ENCODE measurements at regions not wholly inside any gene's neighbourhood (a gene's known extent, or its start where the extent isn't known, plus 50 kb on each side); places are given as distances from the start of the nearest gene placed in this dataset.
"Not testable (repeated sequence)": the region's sequence is repeated elsewhere in the genome, so short reads cannot be mapped to it uniquely, and the experiment has no call there.

GRCh38 chr11:87764075-87764474, 411.2 kb downstream of the RAB38 start:
- TF ChIP-seq BACH2 (CRISPR knock-in tag; IDR thresholded peaks at IDR 0.05; ENCODE audit: borderline replicate concordance); ZC3H10 (CRISPR knock-in tag; IDR thresholded peaks at IDR 0.05); ZNF70 (CRISPR knock-in tag; IDR thresholded peaks at IDR 0.05); RARB (CRISPR knock-in tag; IDR thresholded peaks at IDR 0.05); ESRRG (CRISPR knock-in tag; IDR thresholded peaks at IDR 0.05); SNAI2 (CRISPR knock-in tag; IDR thresholded peaks at IDR 0.05); PPARA (CRISPR knock-in tag; IDR thresholded peaks at IDR 0.05; ENCODE audit: borderline replicate concordance): not testable (repeated sequence)
- TF ChIP-seq, protein P1, sequence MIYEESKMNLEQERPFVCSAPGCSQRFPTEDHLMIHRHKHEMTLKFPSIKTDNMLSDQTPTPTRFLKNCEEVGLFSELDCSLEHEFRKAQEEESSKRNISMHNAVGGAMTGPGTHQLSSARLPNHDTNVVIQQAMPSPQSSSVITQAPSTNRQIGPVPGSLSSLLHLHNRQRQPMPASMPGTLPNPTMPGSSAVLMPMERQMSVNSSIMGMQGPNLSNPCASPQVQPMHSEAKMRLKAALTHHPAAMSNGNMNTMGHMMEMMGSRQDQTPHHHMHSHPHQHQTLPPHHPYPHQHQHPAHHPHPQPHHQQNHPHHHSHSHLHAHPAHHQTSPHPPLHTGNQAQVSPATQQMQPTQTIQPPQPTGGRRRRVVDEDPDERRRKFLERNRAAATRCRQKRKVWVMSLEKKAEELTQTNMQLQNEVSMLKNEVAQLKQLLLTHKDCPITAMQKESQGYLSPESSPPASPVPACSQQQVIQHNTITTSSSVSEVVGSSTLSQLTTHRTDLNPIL (CRISPR knock-in tag; IDR thresholded peaks at IDR 0.05; ENCODE audit: low read depth): not testable (repeated sequence)
- TF ChIP-seq, protein P2, sequence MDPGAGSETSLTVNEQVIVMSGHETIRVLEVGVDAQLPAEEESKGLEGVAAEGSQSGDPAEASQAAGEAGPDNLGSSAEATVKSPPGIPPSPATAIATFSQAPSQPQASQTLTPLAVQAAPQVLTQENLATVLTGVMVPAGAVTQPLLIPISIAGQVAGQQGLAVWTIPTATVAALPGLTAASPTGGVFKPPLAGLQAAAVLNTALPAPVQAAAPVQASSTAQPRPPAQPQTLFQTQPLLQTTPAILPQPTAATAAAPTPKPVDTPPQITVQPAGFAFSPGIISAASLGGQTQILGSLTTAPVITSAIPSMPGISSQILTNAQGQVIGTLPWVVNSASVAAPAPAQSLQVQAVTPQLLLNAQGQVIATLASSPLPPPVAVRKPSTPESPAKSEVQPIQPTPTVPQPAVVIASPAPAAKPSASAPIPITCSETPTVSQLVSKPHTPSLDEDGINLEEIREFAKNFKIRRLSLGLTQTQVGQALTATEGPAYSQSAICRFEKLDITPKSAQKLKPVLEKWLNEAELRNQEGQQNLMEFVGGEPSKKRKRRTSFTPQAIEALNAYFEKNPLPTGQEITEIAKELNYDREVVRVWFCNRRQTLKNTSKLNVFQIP (CRISPR knock-in tag; IDR thresholded peaks at IDR 0.05; ENCODE audit: borderline replicate concordance, low read depth): not testable (repeated sequence)
- TF ChIP-seq, protein P3, sequence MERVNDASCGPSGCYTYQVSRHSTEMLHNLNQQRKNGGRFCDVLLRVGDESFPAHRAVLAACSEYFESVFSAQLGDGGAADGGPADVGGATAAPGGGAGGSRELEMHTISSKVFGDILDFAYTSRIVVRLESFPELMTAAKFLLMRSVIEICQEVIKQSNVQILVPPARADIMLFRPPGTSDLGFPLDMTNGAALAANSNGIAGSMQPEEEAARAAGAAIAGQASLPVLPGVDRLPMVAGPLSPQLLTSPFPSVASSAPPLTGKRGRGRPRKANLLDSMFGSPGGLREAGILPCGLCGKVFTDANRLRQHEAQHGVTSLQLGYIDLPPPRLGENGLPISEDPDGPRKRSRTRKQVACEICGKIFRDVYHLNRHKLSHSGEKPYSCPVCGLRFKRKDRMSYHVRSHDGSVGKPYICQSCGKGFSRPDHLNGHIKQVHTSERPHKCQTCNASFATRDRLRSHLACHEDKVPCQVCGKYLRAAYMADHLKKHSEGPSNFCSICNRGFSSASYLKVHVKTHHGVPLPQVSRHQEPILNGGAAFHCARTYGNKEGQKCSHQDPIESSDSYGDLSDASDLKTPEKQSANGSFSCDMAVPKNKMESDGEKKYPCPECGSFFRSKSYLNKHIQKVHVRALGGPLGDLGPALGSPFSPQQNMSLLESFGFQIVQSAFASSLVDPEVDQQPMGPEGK (CRISPR knock-in tag; IDR thresholded peaks at IDR 0.05; ENCODE audit: borderline replicate concordance): not testable (repeated sequence)
- TF ChIP-seq, protein P4, sequence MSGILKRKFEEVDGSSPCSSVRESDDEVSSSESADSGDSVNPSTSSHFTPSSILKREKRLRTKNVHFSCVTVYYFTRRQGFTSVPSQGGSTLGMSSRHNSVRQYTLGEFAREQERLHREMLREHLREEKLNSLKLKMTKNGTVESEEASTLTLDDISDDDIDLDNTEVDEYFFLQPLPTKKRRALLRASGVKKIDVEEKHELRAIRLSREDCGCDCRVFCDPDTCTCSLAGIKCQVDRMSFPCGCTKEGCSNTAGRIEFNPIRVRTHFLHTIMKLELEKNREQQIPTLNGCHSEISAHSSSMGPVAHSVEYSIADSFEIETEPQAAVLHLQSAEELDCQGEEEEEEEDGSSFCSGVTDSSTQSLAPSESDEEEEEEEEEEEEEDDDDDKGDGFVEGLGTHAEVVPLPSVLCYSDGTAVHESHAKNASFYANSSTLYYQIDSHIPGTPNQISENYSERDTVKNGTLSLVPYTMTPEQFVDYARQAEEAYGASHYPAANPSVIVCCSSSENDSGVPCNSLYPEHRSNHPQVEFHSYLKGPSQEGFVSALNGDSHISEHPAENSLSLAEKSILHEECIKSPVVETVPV (CRISPR knock-in tag; IDR thresholded peaks at IDR 0.05): not testable (repeated sequence)
- TF ChIP-seq, protein P5, sequence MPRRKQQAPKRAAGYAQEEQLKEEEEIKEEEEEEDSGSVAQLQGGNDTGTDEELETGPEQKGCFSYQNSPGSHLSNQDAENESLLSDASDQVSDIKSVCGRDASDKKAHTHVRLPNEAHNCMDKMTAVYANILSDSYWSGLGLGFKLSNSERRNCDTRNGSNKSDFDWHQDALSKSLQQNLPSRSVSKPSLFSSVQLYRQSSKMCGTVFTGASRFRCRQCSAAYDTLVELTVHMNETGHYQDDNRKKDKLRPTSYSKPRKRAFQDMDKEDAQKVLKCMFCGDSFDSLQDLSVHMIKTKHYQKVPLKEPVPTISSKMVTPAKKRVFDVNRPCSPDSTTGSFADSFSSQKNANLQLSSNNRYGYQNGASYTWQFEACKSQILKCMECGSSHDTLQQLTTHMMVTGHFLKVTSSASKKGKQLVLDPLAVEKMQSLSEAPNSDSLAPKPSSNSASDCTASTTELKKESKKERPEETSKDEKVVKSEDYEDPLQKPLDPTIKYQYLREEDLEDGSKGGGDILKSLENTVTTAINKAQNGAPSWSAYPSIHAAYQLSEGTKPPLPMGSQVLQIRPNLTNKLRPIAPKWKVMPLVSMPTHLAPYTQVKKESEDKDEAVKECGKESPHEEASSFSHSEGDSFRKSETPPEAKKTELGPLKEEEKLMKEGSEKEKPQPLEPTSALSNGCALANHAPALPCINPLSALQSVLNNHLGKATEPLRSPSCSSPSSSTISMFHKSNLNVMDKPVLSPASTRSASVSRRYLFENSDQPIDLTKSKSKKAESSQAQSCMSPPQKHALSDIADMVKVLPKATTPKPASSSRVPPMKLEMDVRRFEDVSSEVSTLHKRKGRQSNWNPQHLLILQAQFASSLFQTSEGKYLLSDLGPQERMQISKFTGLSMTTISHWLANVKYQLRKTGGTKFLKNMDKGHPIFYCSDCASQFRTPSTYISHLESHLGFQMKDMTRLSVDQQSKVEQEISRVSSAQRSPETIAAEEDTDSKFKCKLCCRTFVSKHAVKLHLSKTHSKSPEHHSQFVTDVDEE (CRISPR knock-in tag; IDR thresholded peaks at IDR 0.05): not testable (repeated sequence)
